ENCODE measurements at regions not wholly inside any gene's neighbourhood (a gene's known extent, or its start where the extent isn't known, plus 50 kb on each side); places are given as distances from the start of the nearest gene placed in this dataset.

- Histone ChIP-seq H3K4me3 (no peak overlapping the region), H3K27ac (no peak overlapping the region), H3K9me3 (no peaks in the 10 kb centered on the region), H3K4me1 (ENCODE audit: insufficient read depth) (peaks cover 4% of the 10 kb centered on the region), H3K27me3 (no peaks in the 10 kb centered on the region), H3K36me3 (no peaks in the 10 kb centered on the region)
- 91 to 93% (median 92%) methylated on average over 5 of the region's 5 CpGs for WGBS, 3 donors
- intact Hi-C loops (cut with DNase I) = no loop called here
- TF ChIP-seq CTCF (IDR thresholded peaks at IDR 0.05) = no peak
- no peak for TF ChIP-seq EP300 (IDR thresholded peaks at IDR 0.05)
- TF ChIP-seq POLR2A (IDR thresholded peaks at IDR 0.05) = no peak
- no peak for DNase-seq
These were observed 439.0 kb upstream of the MPDZ start for GRCh38 chr9:13718539-13718938.

- no peaks in the 10 kb centered on the region for H3K9me3 ChIP-seq
- TF ChIP-seq EP300 (IDR thresholded peaks at IDR 0.05) (no peak), CTCF (IDR thresholded peaks at IDR 0.05) (no peak), POLR2A (IDR thresholded peaks at IDR 0.05) (no peak)
- H3K36me3 ChIP-seq = no peaks in the 10 kb centered on the region
- DNase-seq = no peak
- intact Hi-C loops (cut with DNase I) = no loop called here
- H3K4me1 ChIP-seq (ENCODE audit: insufficient read depth) = peaks cover 4% of the 10 kb centered on the region
- no peak overlapping the region for H3K4me3 ChIP-seq
- H3K27me3 ChIP-seq = no peaks in the 10 kb centered on the region
- H3K27ac ChIP-seq = no peak overlapping the region
- WGBS, 3 donors = 85 to 91% (median 86%) methylated on average over 4 of the region's 4 CpGs
These were observed 438.6 kb upstream of the MPDZ start for GRCh38 chr9:13718086-13718485.

- Histone ChIP-seq H3K27me3 (no peaks in the 10 kb centered on the region), H3K4me3 (no peak overlapping the region), H3K27ac (no peak overlapping the region), H3K4me1 (ENCODE audit: insufficient read depth) (peaks cover 4% of the 10 kb centered on the region), H3K9me3 (no peaks in the 10 kb centered on the region), H3K36me3 (no peaks in the 10 kb centered on the region)
- no peak for DNase-seq
- TF ChIP-seq EP300 (IDR thresholded peaks at IDR 0.05) (no peak), CTCF (IDR thresholded peaks at IDR 0.05) (no peak), POLR2A (IDR thresholded peaks at IDR 0.05) (no peak)
- 31 to 45% (median 33%) methylated on average over 3 of the region's 3 CpGs for WGBS, 3 donors
- intact Hi-C loops (cut with DNase I) = no loop called here
These were observed 438.0 kb upstream of the MPDZ start for GRCh38 chr9:13717322-13718054.

- H3K36me3 ChIP-seq = no peaks in the 10 kb centered on the region
- H3K27me3 ChIP-seq = no peaks in the 10 kb centered on the region
- H3K4me3 ChIP-seq = no peak overlapping the region
- no peak for DNase-seq
- whole genome bisulfite sequencing, 3 donors = 38 to 56% (median 45%) methylated on average over 6 of the region's 6 CpGs
- H3K4me1 ChIP-seq (ENCODE audit: insufficient read depth) = peaks cover 4% of the 10 kb centered on the region
- no peak for TF ChIP-seq CTCF (IDR thresholded peaks at IDR 0.05)
- no peak for TF ChIP-seq EP300 (IDR thresholded peaks at IDR 0.05)
- no peak for TF ChIP-seq POLR2A (IDR thresholded peaks at IDR 0.05)
- intact Hi-C loops (cut with DNase I) = no loop called here
- no peak overlapping the region for H3K27ac ChIP-seq
- no peaks in the 10 kb centered on the region for H3K9me3 ChIP-seq
These were observed 437.3 kb upstream of the MPDZ start for GRCh38 chr9:13716601-13717321.
